Fibroblast of lung (primary cell): ENCODE measurements at regions not wholly inside any gene's neighbourhood (a gene's known extent, or its start where the extent isn't known, plus 50 kb on each side); places are given as distances from the start of the nearest gene placed in this dataset.
"Not testable (repeated sequence)": the region's sequence is repeated elsewhere in the genome, so short reads cannot be mapped to it uniquely, and the experiment has no call there.

Experiments used
- EZH2 ChIP-seq: IDR thresholded peaks from 2 replicates; pipeline ENCODE4 v1.5.1; 2012; ENCODE audit warnings: low read length, control low read depth, mild to moderate bottlenecking; ENCODE audit errors: missing control alignments
- TF ChIP-seq, protein P1 (sequence below), 2 donors: IDR thresholded peaks in 1 of 2; conservative IDR thresholded peaks in 1 of 2; 1 replicate in 1 of 2; 2 replicates in 1 of 2; pipeline ENCODE4 v1.5.1; 2011 to 2012; ENCODE audit warnings: low read length in 2 of 2, control low read depth in 1 of 2, inconsistent platforms in 1 of 2, low read depth in 1 of 2, mild to moderate bottlenecking in 1 of 2

DNA sequence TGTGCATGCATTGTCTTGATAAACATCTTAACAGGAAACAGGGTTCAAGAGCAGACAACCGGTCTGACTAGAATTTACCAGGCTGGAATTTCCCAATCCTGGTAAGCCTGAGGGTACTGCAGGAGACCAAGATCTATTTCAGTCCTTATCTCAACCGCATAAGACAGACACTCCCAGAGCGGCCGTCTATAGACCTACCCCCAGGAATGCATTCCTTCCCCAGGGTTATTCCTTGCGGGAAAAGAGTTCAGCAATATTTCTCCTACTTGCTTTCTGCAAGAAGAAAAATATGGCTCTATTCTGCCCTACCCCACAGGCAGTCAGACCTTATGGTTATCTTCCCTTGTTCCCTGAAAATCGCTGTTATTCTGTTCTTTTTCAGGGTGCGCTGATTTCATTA is 65.1 kb upstream of the CAPZB start:
- TF ChIP-seq, protein P1, sequence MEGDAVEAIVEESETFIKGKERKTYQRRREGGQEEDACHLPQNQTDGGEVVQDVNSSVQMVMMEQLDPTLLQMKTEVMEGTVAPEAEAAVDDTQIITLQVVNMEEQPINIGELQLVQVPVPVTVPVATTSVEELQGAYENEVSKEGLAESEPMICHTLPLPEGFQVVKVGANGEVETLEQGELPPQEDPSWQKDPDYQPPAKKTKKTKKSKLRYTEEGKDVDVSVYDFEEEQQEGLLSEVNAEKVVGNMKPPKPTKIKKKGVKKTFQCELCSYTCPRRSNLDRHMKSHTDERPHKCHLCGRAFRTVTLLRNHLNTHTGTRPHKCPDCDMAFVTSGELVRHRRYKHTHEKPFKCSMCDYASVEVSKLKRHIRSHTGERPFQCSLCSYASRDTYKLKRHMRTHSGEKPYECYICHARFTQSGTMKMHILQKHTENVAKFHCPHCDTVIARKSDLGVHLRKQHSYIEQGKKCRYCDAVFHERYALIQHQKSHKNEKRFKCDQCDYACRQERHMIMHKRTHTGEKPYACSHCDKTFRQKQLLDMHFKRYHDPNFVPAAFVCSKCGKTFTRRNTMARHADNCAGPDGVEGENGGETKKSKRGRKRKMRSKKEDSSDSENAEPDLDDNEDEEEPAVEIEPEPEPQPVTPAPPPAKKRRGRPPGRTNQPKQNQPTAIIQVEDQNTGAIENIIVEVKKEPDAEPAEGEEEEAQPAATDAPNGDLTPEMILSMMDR (conservative IDR thresholded peaks at IDR 0.05 in 1 of 2, IDR thresholded peaks at IDR 0.05 in 1 of 2; ENCODE audit: low read depth in 1 of 2, low read length in 2 of 2), result not testable (repeated sequence)
- not testable (repeated sequence) for TF ChIP-seq EZH2
